Heart left ventricle (tissue), 13 donors: ENCODE measurements at regions not wholly inside any gene's neighbourhood (a gene's known extent, or its start where the extent isn't known, plus 50 kb on each side); places are given as distances from the start of the nearest gene placed in this dataset.

ENCODE experiments used
- POLR2A ChIP-seq, 2 donors: fragments of 450-650 bp; IDR thresholded peaks; one replicate each; pipeline ENCODE4 v1.6.1; 2017; ENCODE audit warnings: antibody characterized with exemption in 2 of 2, mild to moderate bottlenecking in 2 of 2, moderate library complexity in 2 of 2
- TF ChIP-seq, protein P1 (sequence below), 12 donors: fragments of 200-600 bp; sonication (generic) in 4 of 12; IDR thresholded peaks; one replicate each; pipeline versions ENCODE4 v1.5.0 to v1.8.0; 2018 to 2022; ENCODE audit warnings: antibody characterized with exemption in 12 of 12, mild to moderate bottlenecking in 5 of 12
- donor health status: ischemic (EF 13 %, LVEDD 7.1; RV severe dilation, severe dysfunction).
- donor health status: DM: no; HTN: yes; CAD: no.
- donor health status: DM: no; HTN: no; CAD: no.
- donor health status: ischemic (EF 25% LVEDD 6.9; RV normal size, moderate dysfunction).
- donor health status: ischemic (EF 25% LVEDD 5.7; RV mildly dilated, moderate dysfunction).
- donor health status: ischemic (EF 35%, LVEDD 5.7; RV mildly dilated, moderate dysfunction).
- donor health status: nonischemic (EF 11% LVEDD 7.7; RV severe dilation, severe dysfunction).
- donor health status: DM: yes; HTN: yes; CAD: no.
- donor health status: PGD.
- donor health status: ischemic (EF 29% LVEDD 5.4; RV normal size, mild dysfunction).
- donor health status: nonischemic (EF 23%, LVEDD 6.1; RV moderate dilation, normal function).

DNA sequence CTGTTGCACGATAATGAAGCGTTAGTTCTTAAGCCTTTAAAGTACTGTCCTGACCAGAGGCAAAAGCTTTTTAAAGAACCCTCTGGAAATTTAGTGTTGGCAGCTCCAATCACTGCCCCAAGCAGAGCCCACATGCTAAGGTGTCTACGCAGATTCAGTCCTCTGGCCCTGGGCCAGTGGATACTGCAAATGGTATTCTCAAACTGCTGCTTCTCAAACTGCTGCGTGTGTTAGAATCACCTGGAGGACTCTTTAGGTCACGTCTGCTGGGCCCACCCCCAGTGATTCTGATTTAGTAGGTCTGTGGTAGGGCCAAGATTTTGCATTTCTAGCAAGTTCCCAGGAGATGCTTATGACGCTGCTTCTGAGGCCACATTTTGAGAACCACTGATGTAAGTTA lies 96.0 kb upstream of the CCDC28A start:
- TF ChIP-seq, protein P1, sequence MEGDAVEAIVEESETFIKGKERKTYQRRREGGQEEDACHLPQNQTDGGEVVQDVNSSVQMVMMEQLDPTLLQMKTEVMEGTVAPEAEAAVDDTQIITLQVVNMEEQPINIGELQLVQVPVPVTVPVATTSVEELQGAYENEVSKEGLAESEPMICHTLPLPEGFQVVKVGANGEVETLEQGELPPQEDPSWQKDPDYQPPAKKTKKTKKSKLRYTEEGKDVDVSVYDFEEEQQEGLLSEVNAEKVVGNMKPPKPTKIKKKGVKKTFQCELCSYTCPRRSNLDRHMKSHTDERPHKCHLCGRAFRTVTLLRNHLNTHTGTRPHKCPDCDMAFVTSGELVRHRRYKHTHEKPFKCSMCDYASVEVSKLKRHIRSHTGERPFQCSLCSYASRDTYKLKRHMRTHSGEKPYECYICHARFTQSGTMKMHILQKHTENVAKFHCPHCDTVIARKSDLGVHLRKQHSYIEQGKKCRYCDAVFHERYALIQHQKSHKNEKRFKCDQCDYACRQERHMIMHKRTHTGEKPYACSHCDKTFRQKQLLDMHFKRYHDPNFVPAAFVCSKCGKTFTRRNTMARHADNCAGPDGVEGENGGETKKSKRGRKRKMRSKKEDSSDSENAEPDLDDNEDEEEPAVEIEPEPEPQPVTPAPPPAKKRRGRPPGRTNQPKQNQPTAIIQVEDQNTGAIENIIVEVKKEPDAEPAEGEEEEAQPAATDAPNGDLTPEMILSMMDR (IDR thresholded peaks at IDR 0.05), result no peak
- no peak for TF ChIP-seq POLR2A (IDR thresholded peaks at IDR 0.05)
